ENCODE measurements at regions not wholly inside any gene's neighbourhood (a gene's known extent, or its start where the extent isn't known, plus 50 kb on each side); places are given as distances from the start of the nearest gene placed in this dataset.

DNA sequence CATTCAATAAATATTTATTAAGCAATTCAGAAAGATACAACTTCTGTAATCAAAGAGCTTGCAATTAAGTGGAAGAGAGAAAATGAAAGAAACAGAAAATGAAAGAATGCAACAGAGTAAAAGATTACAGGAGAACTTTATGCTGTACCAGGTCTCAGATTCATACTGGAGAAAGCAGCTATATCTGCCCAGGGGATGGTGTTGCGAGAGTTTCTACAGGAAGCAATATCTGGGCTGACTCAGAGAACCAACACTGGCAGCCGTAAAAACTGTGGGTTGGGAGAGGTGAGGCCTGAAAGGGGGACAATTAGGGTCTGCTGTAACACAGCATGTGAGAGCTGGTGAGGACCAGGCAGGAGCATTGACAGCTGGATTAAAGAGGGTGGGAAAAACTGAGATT is 256.7 kb upstream of the TCF21 start:
- TF ChIP-seq ZKSCAN8 (CRISPR knock-in tag; IDR thresholded peaks at IDR 0.05; ENCODE audit: borderline replicate concordance) = no peak
- no peak for TF ChIP-seq ZFYVE20 (CRISPR knock-in tag; IDR thresholded peaks at IDR 0.05; ENCODE audit: borderline replicate concordance, low read depth)
- TF ChIP-seq MXD4 (CRISPR knock-in tag; IDR thresholded peaks at IDR 0.05) = no peak
- no peak for TF ChIP-seq SRF (IDR thresholded peaks at IDR 0.05; ENCODE audit: low read depth, low read length)
- TF ChIP-seq, protein P1, sequence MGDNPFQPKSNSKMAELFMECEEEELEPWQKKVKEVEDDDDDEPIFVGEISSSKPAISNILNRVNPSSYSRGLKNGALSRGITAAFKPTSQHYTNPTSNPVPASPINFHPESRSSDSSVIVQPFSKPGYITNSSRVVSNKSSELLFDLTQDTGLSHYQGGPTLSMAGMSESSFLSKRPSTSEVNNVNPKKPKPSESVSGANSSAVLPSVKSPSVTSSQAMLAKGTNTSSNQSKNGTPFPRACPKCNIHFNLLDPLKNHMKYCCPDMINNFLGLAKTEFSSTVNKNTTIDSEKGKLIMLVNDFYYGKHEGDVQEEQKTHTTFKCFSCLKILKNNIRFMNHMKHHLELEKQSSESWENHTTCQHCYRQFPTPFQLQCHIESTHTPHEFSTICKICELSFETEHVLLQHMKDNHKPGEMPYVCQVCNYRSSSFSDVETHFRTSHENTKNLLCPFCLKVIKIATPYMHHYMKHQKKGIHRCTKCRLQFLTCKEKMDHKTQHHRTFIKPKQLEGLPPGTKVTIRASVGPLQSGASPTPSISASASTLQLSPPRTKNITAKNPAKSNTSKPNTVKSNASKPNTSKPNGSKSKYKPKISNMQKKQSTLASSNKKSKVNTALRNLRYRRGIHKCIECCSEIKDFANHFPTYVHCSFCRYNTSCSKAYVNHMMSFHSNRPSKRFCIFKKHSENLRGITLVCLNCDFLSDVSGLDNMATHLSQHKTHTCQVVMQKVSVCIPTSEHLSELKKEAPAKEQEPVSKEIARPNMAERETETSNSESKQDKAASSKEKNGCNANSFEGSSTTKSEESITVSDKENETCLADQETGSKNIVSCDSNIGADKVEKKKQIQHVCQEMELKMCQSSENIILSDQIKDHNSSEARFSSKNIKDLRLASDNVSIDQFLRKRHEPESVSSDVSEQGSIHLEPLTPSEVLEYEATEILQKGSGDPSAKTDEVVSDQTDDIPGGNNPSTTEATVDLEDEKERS (CRISPR knock-in tag; IDR thresholded peaks at IDR 0.05) = no peak
- no peak for TF ChIP-seq ZSCAN29 (CRISPR knock-in tag; conservative IDR thresholded peaks at IDR 0.05)
- no peak for TF ChIP-seq POLR2AphosphoS2 (IDR thresholded peaks at IDR 0.05; ENCODE audit: low read depth, low read length)
- TF ChIP-seq SMC3 (IDR thresholded peaks at IDR 0.05; ENCODE audit: low read length) = no peak
- TF ChIP-seq, protein P2, sequence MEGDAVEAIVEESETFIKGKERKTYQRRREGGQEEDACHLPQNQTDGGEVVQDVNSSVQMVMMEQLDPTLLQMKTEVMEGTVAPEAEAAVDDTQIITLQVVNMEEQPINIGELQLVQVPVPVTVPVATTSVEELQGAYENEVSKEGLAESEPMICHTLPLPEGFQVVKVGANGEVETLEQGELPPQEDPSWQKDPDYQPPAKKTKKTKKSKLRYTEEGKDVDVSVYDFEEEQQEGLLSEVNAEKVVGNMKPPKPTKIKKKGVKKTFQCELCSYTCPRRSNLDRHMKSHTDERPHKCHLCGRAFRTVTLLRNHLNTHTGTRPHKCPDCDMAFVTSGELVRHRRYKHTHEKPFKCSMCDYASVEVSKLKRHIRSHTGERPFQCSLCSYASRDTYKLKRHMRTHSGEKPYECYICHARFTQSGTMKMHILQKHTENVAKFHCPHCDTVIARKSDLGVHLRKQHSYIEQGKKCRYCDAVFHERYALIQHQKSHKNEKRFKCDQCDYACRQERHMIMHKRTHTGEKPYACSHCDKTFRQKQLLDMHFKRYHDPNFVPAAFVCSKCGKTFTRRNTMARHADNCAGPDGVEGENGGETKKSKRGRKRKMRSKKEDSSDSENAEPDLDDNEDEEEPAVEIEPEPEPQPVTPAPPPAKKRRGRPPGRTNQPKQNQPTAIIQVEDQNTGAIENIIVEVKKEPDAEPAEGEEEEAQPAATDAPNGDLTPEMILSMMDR (CRISPR knock-in tag; IDR thresholded peaks at IDR 0.05) = no peak
- TF ChIP-seq SP1 (IDR thresholded peaks at IDR 0.05) = no peak
- TF ChIP-seq SP1 (CRISPR knock-in tag; IDR thresholded peaks at IDR 0.05) = no peak
- TF ChIP-seq ARID2 (CRISPR knock-in tag; IDR thresholded peaks at IDR 0.05; ENCODE audit: borderline replicate concordance) = no peak
